Stimulated activated CD8-positive, alpha-beta memory T cell treated with anti-CD3 and anti-CD28 coated beads, Interleukin-7, amount 100 ng/mL, for 48 hours (primary cell): ENCODE measurements at regions not wholly inside any gene's neighbourhood (a gene's known extent, or its start where the extent isn't known, plus 50 kb on each side); places are given as distances from the start of the nearest gene placed in this dataset.

Experiments
- DNase-seq, 2 donors: peaks; one replicate each; pipeline ENCODE4 v3.0.0-alpha.2; 2020; ENCODE audit warnings: low read depth in 1 of 2; ENCODE audit errors: extremely low read depth in 1 of 2

- DNase-seq = no peak
These were observed 79.7 kb downstream of the VCPKMT start for GRCh38 chr14:50036637-50037036.

GRCh38 chr14:50037240-50037639, 79.1 kb downstream of the VCPKMT start:
- no peak for DNase-seq

- no peak for DNase-seq
These were observed 78.5 kb downstream of the VCPKMT start for GRCh38 chr14:50037852-50038251.

GRCh38 chr14:50038398-50039119, 77.8 kb downstream of the VCPKMT start:
- peak; percentile 53 to 80 for DNase-seq

- DNase-seq = no peak
These were observed 77.3 kb downstream of the VCPKMT start for GRCh38 chr14:50039120-50039517.

GRCh38 chr14:50039734-50040400, 76.5 kb downstream of the VCPKMT start:
- DNase-seq = no peak

GRCh38 chr14:50040401-50040775, 76.0 kb downstream of the VCPKMT start:
- no peak for DNase-seq

GRCh38 chr14:50040895-50041465, 75.4 kb downstream of the VCPKMT start:
- no peak for DNase-seq

- DNase-seq = no peak
These were observed 74.4 kb downstream of the VCPKMT start for GRCh38 chr14:50041980-50042379.

GRCh38 chr14:50044042-50044651, 72.2 kb downstream of the VCPKMT start:
- no peak for DNase-seq

- peak; percentile 59 to 80 for DNase-seq
These were observed 71.2 kb downstream of the VCPKMT start for GRCh38 chr14:50045039-50045711.

- DNase-seq = no peak
These were observed 70.5 kb downstream of the VCPKMT start for GRCh38 chr14:50045837-50046236.

- no peak for DNase-seq
These were observed 69.1 kb downstream of the VCPKMT start for GRCh38 chr14:50047274-50047676.

- DNase-seq = no peak
These were observed 67.3 kb downstream of the VCPKMT start for GRCh38 chr14:50049093-50049492.

GRCh38 chr14:50049703-50050570, 66.4 kb downstream of the VCPKMT start:
- no peak for DNase-seq

GRCh38 chr14:50051106-50051505, 65.3 kb downstream of the VCPKMT start:
- no peak for DNase-seq

GRCh38 chr14:50051706-50052105, 64.7 kb downstream of the VCPKMT start:
- DNase-seq = no peak

GRCh38 chr14:50052517-50052916, 63.9 kb downstream of the VCPKMT start:
- no peak for DNase-seq

GRCh38 chr14:50053935-50054334, 62.4 kb downstream of the VCPKMT start:
- no peak for DNase-seq
